MG63 (cell line): ENCODE measurements at regions not wholly inside any gene's neighbourhood (a gene's known extent, or its start where the extent isn't known, plus 50 kb on each side); places are given as distances from the start of the nearest gene placed in this dataset.
"Not testable (repeated sequence)": the region's sequence is repeated elsewhere in the genome, so short reads cannot be mapped to it uniquely, and the experiment has no call there.

Source experiments
- DNase-seq: peaks from one replicate; pipeline ENCODE4 v3.0.0-alpha.2; 2020
- H3K27me3 ChIP-seq: fragments of 250-450 bp; sonication (Bioruptor Pico); 2 replicates; pipeline ENCODE4 v1.5.1; 2020; ENCODE audit warnings: mild to moderate bottlenecking, moderate library complexity
- H3K36me3 ChIP-seq: fragments of 250-450 bp; sonication (Bioruptor Pico); 2 replicates; pipeline ENCODE4 v1.5.1; 2020; ENCODE audit warnings: mild to moderate bottlenecking, moderate library complexity
- H3K4me3 ChIP-seq: fragments of 250-450 bp; sonication (Bioruptor Pico); 2 replicates; pipeline ENCODE4 v1.5.1; 2020; ENCODE audit warnings: mild to moderate bottlenecking, moderate library complexity
- H3K9me3 ChIP-seq: fragments of 250-450 bp; sonication (Bioruptor Pico); 2 replicates; pipeline ENCODE4 v1.5.1; 2020; ENCODE audit warnings: mild to moderate bottlenecking, moderate library complexity

DNA sequence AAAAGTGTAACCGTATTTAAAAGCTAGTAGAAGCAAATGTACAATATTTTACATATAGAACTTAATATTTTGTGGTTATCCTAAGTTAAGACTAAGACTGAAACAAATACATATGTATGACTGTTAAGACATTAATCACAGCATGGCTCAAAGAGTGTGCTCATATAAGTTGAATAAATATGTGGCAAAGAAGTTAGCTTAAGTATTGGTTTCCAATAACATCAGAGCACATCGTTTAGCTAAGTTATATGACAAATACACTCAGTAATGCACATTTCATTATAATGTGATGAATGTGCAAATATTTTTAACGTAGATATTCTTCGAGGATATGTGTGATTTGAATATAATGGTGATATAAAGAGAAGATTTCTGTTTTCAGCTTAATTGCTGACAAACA is 253.8 kb downstream of the SLITRK5 start:
- Histone ChIP-seq H3K36me3 (no peaks in the 10 kb centered on the region), H3K9me3 (0 out of 2 replicates have a peak, but pooled peaks cover 3% of the 10 kb centered on the region), H3K27me3 (no peaks in the 10 kb centered on the region), H3K4me3 (no peak overlapping the region)
- DNase-seq, result no peak

DNA sequence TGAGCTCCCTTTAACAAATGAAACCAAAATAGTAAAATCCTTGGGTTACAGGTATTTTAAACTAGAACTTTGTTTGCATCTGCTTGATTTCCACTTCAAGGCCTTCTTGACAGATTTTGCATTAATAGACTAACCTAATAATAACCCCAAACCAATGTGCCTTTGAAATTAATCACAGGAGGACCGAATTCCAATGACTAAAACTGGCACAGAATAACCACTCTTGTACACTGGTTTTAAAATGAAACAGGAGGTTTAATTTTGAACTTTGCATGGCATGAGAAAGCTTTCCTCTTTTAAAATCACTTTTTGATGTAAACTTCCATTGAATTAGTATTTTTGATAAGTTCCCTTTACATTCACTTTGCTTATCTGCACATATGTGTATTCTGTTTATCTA is 269.6 kb downstream of the SLITRK5 start:
- H3K36me3 ChIP-seq, result no peaks in the 10 kb centered on the region
- no peaks in the 10 kb centered on the region for H3K9me3 ChIP-seq
- no peak for DNase-seq
- H3K27me3 ChIP-seq, result no peaks in the 10 kb centered on the region
- H3K4me3 ChIP-seq, result no peak overlapping the region

DNA sequence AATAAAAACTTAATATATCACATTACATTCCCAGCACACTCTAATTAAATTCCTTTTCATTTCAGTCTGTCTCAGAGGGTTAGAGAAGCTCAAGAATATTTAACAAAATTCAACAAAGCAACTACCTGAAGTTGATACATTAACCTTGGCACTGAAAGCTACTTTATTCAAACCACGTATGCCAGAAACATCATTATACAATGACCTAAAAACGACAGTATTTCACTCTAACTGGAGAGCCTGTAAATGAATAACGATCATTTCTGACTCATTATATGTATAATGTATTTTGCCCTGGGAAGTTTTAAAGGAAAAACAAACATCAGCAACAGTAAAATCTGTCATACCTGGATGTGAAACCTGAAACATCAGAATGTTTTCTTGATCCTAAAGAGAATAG is 270.1 kb downstream of the SLITRK5 start:
- no peak for DNase-seq
- no peaks in the 10 kb centered on the region for H3K27me3 ChIP-seq
- no peak overlapping the region for H3K4me3 ChIP-seq

DNA sequence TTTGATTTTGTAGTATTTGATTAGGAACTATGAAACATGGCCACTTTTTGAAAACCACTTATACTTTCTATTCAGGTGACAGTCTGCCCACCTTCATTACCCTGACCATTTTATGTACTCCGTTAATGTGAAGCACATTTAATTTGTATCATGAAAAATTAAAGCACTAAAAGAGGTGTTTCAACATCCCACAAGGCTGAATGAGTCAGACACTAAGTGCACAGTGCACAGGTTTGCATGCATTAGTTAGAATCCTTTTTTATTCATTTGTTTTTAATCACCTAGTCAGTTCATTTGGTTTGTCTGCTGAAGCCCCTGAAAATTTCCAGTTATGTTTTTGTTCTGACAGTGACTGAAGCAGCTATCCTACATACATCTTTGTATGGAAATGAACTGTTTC is 271.0 kb downstream of the SLITRK5 start:
- no peak for DNase-seq
- Histone ChIP-seq H3K9me3 (no peaks in the 10 kb centered on the region), H3K27me3 (no peaks in the 10 kb centered on the region), H3K4me3 (no peak overlapping the region), H3K36me3 (no peaks in the 10 kb centered on the region)

More for the DNA sequence above, 270.1 kb downstream of the SLITRK5 start:
- Histone ChIP-seq H3K9me3 (no peaks in the 10 kb centered on the region), H3K36me3 (no peaks in the 10 kb centered on the region)

DNA sequence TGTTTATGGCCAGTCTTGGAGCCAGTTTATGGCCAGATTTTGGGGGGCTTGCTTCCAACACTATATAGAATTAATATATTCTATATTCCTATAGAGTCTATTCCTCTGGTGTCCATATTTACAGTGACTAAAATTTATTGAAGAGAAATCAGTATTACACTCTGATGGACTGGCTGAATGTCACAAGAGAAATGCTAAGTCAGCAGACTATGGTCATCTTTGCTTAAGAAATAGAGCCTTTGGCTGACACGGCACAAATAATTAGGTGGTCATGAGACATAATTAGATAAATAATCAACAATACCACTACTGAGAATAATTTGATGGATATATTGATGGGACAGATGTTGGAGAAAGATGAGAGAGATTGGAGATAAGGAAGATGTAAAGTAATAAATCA is 272.9 kb downstream of the SLITRK5 start:
- H3K36me3 ChIP-seq, result no peaks in the 10 kb centered on the region
- no peak overlapping the region for H3K4me3 ChIP-seq
- H3K9me3 ChIP-seq, result no peaks in the 10 kb centered on the region
- DNase-seq, result no peak
- no peaks in the 10 kb centered on the region for H3K27me3 ChIP-seq

DNA sequence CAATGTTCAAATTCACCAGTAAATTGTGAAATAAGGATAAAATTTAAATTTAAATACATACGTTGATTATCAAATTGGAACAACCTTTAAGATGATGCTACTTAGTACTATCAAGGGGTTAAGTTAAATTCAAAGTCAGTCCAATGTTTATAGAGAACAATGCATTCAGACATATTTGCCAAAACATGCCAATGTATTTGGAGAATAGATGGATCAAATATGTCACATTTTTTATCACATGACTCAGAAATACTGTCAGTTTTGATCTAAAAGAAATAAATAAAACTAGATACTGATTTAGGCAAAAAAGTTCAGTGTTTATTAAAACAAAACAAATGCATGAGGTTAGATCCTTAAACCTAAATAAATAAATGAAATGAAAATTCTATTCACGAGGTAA is 281.2 kb downstream of the SLITRK5 start:
- Histone ChIP-seq H3K4me3 (no peak overlapping the region), H3K9me3 (no peaks in the 10 kb centered on the region), H3K36me3 (no peaks in the 10 kb centered on the region), H3K27me3 (no peaks in the 10 kb centered on the region)
- DNase-seq, result no peak

DNA sequence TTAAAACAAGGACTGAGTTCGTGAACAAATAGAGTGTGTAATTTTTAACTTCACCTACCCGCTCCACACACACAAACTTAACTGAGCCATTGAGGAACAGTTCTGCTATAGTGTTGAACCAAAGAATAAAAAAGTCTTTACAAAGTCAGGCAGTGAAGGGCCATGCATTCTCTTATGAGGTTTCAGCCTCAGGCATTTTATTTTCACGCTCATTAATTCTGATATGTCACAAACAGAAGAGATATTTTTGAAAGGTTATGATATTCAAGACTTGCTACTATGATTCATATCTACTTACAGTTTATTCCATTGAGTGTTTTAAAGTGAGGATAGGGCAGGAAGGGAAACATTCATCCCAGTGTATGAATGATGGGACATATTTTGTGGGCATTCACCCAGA is 282.2 kb downstream of the SLITRK5 start:
- no peak for DNase-seq
- Histone ChIP-seq H3K9me3 (no peaks in the 10 kb centered on the region; the same call in 1 of the 2 replicates), H3K27me3 (no peaks in the 10 kb centered on the region), H3K36me3 (no peaks in the 10 kb centered on the region), H3K4me3 (no peak overlapping the region)

DNA sequence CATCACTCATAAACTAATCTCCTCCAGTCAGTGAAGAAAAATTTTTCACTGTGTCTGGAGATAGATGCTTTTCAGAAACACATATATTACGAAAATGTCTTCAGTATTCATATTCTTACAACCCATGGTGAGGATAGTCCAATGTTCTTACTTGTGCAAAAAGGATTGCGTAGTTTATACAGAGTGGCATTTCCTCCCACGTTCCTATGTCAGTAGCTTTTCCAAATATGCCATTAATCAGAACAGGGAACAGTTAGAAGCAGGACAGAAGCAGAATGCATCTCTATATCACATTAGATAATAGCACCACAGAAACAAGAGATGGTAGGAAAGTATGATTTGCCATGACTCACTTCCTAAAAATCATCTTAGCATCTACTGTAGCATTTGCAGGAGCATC is 282.9 kb downstream of the SLITRK5 start:
- Histone ChIP-seq H3K36me3 (no peaks in the 10 kb centered on the region), H3K4me3 (no peak overlapping the region), H3K27me3 (no peaks in the 10 kb centered on the region), H3K9me3 (no peaks in the 10 kb centered on the region; the same call in 1 of the 2 replicates)
- DNase-seq, result no peak

DNA sequence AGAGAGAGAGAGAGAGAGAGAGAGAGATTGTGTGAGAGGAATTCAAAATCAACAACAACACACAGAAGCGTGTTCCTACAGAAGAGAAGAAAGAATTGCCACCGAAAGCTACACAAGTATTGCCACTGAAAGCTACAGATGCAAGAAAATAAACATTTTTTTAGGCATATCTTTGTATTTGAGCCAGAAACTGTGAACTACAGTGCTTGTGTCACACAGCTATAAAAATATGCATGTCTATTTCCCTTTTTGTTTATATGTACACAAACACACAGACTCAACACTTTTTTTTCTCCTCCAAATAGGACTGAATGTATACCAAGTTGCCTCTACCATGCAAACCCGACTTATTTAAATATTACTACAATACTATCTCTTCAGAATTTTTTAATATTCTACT is 290.4 kb downstream of the SLITRK5 start:
- Histone ChIP-seq H3K9me3 (no peaks in the 10 kb centered on the region; the same call in 1 of the 2 replicates), H3K36me3 (no peaks in the 10 kb centered on the region), H3K4me3 (no peak overlapping the region), H3K27me3 (no peaks in the 10 kb centered on the region)
- no peak for DNase-seq

DNA sequence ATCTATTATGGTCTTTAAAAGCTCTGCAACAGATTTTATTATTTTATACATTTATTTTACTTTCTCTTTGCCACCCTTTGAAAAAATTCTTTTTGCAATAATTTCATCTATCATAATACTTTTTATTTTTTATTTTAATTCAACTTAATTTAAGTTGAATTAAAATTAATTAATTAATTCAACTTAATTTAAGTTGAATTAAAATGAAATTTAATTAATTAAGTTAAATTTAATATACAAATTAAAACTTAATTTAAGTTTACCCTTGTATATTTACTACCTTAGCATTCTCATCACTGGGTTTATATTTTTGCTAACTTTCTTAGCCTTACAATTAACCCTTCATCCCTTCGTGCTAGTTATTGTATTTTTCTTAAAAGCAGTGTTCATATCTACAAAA is 301.4 kb downstream of the SLITRK5 start:
- H3K9me3 ChIP-seq, result no peaks in the 10 kb centered on the region
- H3K27me3 ChIP-seq, result no peaks in the 10 kb centered on the region
- DNase-seq, result no peak
- no peaks in the 10 kb centered on the region for H3K36me3 ChIP-seq
- no peak overlapping the region for H3K4me3 ChIP-seq

DNA sequence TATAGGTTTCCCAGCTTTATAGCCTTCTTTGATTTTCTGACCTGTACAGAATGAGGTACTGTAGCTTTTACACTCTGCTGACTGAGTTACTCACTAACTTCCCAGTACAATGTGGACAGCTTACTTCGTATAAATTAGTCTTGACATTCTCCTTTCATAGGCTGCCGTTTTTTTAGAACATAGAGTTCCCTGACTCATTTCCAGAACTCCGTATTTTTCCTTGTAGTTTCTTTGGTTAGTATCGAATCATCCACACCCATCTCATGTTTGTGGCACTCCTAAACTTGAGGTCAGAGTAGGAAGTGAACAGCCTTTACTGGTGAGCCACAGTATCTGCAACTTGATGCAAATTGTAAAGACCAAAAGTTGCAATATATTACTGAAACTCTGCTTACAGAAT is 303.9 kb downstream of the SLITRK5 start:
- H3K27me3 ChIP-seq, result no peaks in the 10 kb centered on the region
- H3K36me3 ChIP-seq, result no peaks in the 10 kb centered on the region
- no peak for DNase-seq
- no peaks in the 10 kb centered on the region for H3K9me3 ChIP-seq
- no peak overlapping the region for H3K4me3 ChIP-seq

DNA sequence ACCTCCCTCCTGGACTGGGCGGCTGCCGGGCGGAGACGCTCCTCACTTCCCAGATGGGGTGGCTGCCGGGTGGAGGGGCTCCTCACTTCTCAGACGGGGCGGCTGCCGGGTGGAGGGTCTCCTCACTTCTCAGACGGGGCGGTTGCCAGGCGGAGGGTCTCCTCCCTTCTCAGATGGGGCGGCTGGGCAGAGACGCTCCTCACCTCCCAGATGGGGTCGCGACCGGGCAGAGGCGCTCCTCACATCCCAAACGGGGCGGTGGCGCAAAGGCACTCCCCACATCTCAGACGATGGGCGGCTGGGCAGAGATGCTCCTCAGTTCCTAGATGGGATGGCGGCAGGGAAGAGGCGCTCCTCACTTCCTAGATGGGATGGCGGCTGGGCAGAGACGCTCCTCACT is 305.5 kb downstream of the SLITRK5 start:
- H3K36me3 ChIP-seq, H3K27me3 ChIP-seq, H3K4me3 ChIP-seq, DNase-seq, H3K9me3 ChIP-seq: not testable (repeated sequence)

DNA sequence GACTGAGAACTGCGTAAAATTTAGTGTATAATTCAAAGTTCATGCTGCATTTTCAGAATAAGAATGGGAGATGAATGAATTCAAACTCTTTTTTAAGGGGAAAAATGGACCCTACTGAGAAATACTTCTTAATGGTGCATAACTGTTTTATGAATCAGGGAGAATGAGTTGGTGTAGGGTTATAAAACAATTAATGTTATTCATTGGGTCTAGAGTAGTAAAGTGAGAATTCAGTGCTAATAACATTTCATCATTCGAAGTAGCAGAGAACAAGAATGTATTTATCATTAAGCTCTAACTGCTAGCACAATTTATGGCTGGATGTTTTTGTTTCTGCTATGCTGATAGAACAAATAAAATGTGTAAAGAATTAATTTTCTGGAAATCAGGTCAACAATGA is 310.2 kb downstream of the SLITRK5 start:
- Histone ChIP-seq H3K9me3 (no peaks in the 10 kb centered on the region), H3K36me3 (no peaks in the 10 kb centered on the region), H3K4me3 (no peak overlapping the region), H3K27me3 (no peaks in the 10 kb centered on the region)
- DNase-seq, result no peak

DNA sequence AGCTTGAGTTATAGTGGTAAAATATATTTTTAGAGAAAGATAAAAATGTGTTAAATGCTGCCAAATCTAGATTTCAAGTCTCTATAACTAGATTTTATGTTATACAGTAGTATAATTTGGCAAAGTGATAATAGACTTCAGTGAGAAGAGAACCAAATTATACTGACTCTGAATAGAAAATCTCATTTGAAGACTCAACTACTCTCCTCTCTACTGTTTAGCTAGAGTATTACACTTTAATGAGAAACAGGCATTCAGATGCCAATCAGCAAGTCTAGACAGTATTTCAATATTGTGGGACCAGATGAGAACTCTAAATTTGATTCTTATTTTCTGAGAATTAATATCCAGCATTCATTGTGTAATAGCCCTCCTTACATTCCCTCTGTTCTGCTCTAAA is 311.2 kb downstream of the SLITRK5 start:
- H3K27me3 ChIP-seq, result no peaks in the 10 kb centered on the region
- H3K36me3 ChIP-seq, result no peaks in the 10 kb centered on the region
- no peak for DNase-seq
- peaks cover 2% of the 10 kb centered on the region; the same call in 1 of the 2 replicates for H3K9me3 ChIP-seq
- no peak overlapping the region for H3K4me3 ChIP-seq

DNA sequence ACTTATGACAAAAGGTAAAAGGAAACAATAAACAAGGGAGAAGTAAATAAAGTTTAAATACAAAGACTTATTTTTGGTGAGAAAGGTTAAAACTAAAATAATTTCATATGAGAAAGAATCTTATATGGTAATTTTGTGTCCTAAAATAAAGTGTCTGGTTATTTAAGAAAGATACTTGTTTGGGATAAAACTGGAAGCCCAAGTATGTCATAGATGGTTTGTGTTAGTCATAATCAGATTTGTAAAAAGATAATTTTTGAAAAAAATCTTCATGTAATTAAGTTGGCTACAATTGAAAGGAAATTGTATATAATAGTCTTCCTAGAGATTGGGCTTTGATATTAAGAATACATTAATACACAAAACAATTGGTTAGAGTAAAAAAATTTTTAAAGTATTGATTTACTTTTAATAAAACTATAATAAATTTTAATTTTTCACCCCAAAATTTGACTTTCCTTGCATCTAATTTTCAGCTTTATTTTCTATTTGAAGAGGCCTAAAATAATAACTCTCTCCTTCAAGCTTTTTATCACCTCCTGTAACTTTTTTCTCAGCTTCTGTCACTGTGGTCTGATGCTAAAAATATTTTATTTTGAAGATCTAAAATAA is 315.6 kb downstream of the SLITRK5 start:
- H3K9me3 ChIP-seq, result peaks cover 2% of the 10 kb centered on the region; the same call in 1 of the 2 replicates
- no peaks in the 10 kb centered on the region for H3K27me3 ChIP-seq
- no peak for DNase-seq

DNA sequence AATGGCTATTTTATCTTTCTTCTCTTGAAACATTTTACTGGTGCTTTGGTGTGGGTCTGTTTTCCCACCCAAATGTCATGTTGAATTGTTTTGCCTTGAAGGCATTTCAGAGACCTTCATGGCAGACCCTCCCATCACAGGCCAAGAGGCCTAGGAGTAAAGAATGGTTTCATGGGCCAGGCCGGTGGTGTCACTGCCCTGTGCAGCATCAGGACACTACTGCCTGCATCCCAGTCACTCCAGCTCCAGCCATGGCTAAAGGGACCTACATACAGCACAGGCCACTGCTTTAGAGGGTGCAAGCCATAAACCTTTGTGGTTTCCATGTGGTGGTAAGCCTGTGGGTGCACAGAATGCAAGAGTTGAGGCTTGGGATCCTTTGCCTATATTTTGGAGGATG is 326.9 kb downstream of the SLITRK5 start:
- Histone ChIP-seq H3K36me3 (no peaks in the 10 kb centered on the region), H3K4me3 (no peak overlapping the region), H3K27me3 (no peaks in the 10 kb centered on the region), H3K9me3 (peaks cover 2% of the 10 kb centered on the region; the same call in 1 of the 2 replicates)
- DNase-seq, result no peak

More for the DNA sequence above, 315.6 kb downstream of the SLITRK5 start:
- Histone ChIP-seq H3K36me3 (no peaks in the 10 kb centered on the region), H3K4me3 (no peak overlapping the region)

DNA sequence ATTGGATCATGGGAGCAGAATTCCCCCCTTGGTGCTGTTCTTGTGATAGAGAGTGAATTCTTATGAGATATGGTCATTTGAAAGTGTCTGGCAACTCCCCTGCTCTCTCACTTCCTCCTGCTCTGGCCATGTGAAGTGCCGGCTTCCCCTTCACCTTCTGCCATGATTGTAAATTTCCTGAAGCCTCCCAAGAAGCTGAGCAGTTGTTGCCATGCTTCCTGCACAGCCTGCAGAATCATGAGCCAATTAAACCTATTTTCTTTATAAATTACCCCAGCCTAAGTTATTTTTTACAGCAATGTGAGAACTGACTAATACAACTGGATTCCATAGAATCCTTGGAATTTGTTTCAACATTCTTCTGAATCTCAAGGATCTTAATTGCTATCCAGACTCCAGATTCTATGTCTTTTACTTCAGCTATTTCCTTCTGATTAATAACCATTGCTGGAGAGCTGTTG is 328.1 kb downstream of the SLITRK5 start:
- H3K27me3 ChIP-seq, result no peaks in the 10 kb centered on the region
- no peak overlapping the region for H3K4me3 ChIP-seq
- H3K9me3 ChIP-seq, result peaks cover 2% of the 10 kb centered on the region; the same call in 1 of the 2 replicates
- peak; percentile 45 for DNase-seq
- no peaks in the 10 kb centered on the region for H3K36me3 ChIP-seq

DNA sequence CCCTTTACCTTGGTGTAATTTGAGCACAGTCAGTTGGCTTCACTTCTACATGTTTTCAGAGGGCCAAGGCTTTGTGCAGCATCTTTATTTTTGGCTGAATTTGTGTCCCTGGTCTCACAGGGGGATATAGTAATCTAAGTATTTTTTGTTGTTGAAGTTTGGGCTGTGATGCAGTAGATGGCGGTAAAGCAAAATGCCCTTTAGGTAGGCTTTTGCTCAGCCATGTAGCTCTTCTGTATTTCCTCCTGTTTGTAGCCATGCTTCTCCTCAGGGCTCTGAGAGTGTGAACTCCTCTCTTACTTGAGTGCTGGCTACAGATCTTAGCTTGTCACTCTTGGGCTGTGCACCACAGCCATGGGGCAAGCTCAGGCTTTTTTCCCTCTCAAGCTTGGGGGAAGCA is 328.6 kb downstream of the SLITRK5 start:
- Histone ChIP-seq H3K4me3 (no peak overlapping the region), H3K36me3 (no peaks in the 10 kb centered on the region), H3K9me3 (peaks cover 2% of the 10 kb centered on the region; the same call in 1 of the 2 replicates), H3K27me3 (no peaks in the 10 kb centered on the region)
- no peak for DNase-seq
